Kidney epithelial cell (primary cell): ENCODE measurements at regions not wholly inside any gene's neighbourhood (a gene's known extent, or its start where the extent isn't known, plus 50 kb on each side); places are given as distances from the start of the nearest gene placed in this dataset.
"Not testable (repeated sequence)": the region's sequence is repeated elsewhere in the genome, so short reads cannot be mapped to it uniquely, and the experiment has no call there.

Experiments
- DNase-seq: peaks from one replicate; pipeline ENCODE4 v3.0.0-alpha.2; 2010; ENCODE audit warnings: low read depth
- H3K27me3 ChIP-seq: 2 replicates; pipeline ENCODE4 v1.6.0; 2011; ENCODE audit warnings: low read length; ENCODE audit not compliant: control insufficient read depth, insufficient read depth
- H3K36me3 ChIP-seq: 2 replicates; pipeline ENCODE4 v1.5.1; 2011; ENCODE audit warnings: low read length; ENCODE audit not compliant: control insufficient read depth, insufficient read depth
- H3K4me3 ChIP-seq: 2 replicates; pipeline ENCODE4 v1.5.1; 2011; ENCODE audit warnings: low read depth, mild to moderate bottlenecking, control low read depth, low read length
- CTCF ChIP-seq: IDR thresholded peaks from 2 replicates; pipeline ENCODE4 v1.5.1; 2011; ENCODE audit warnings: mild to moderate bottlenecking, moderate library complexity, low read length, control low read depth, inconsistent platforms; ENCODE audit not compliant: insufficient read depth, poor library complexity, severe bottlenecking

GRCh38 chr16:60142619-60143347, 1408.7 kb upstream of the GOT2 start:
- Histone ChIP-seq H3K4me3 (no peak overlapping the region), H3K36me3 (no peaks in the 10 kb centered on the region), H3K27me3 (no peaks in the 10 kb centered on the region)
- no peak for TF ChIP-seq CTCF
- DNase-seq: no peak

- no peak for TF ChIP-seq CTCF
- H3K4me3 ChIP-seq: no peak overlapping the region
- no peak for DNase-seq
- H3K27me3 ChIP-seq: no peaks in the 10 kb centered on the region
- H3K36me3 ChIP-seq: no peaks in the 10 kb centered on the region
Measured at GRCh38 chr16:60137891-60138290, 1403.8 kb upstream of the GOT2 start.

- H3K4me3 ChIP-seq: no peak overlapping the region
- no peak for DNase-seq
- H3K27me3 ChIP-seq: no peaks in the 10 kb centered on the region
- no peaks in the 10 kb centered on the region for H3K36me3 ChIP-seq
- no peak for TF ChIP-seq CTCF
Measured at GRCh38 chr16:60127196-60127595, 1393.1 kb upstream of the GOT2 start.

GRCh38 chr16:60126115-60126514, 1392.0 kb upstream of the GOT2 start:
- not testable (repeated sequence) for H3K27me3 ChIP-seq, DNase-seq, H3K36me3 ChIP-seq, H3K4me3 ChIP-seq

- Histone ChIP-seq H3K27me3 (no peaks in the 10 kb centered on the region), H3K4me3 (no peak overlapping the region), H3K36me3 (no peaks in the 10 kb centered on the region)
- no peak for TF ChIP-seq CTCF
- no peak for DNase-seq
Measured at GRCh38 chr16:60123392-60124023, 1389.4 kb upstream of the GOT2 start.

- TF ChIP-seq CTCF: no peak
- no peak for DNase-seq
- H3K36me3 ChIP-seq: no peaks in the 10 kb centered on the region
- H3K27me3 ChIP-seq: no peaks in the 10 kb centered on the region
- H3K4me3 ChIP-seq: no peak overlapping the region
Measured at GRCh38 chr16:60120586-60120985, 1386.5 kb upstream of the GOT2 start.
